22Rv1 (cell line): ENCODE measurements at regions not wholly inside any gene's neighbourhood (a gene's known extent, or its start where the extent isn't known, plus 50 kb on each side); places are given as distances from the start of the nearest gene placed in this dataset.

ENCODE experiments used
- ZFX ChIP-seq: fragments of 450-650 bp; IDR thresholded peaks from 2 replicates; pipeline ENCODE4 v1.6.1; 2017; ENCODE audit warnings: antibody characterized with exemption, borderline replicate concordance
- TF ChIP-seq, protein P1 (sequence below): fragments of 450-650 bp; IDR thresholded peaks from 2 replicates; pipeline ENCODE4 v1.5.1; 2017; ENCODE audit warnings: mild to moderate bottlenecking

GRCh38 chrX:122584981-122585380, 599.1 kb upstream of the GRIA3 start:
- TF ChIP-seq, protein P1, sequence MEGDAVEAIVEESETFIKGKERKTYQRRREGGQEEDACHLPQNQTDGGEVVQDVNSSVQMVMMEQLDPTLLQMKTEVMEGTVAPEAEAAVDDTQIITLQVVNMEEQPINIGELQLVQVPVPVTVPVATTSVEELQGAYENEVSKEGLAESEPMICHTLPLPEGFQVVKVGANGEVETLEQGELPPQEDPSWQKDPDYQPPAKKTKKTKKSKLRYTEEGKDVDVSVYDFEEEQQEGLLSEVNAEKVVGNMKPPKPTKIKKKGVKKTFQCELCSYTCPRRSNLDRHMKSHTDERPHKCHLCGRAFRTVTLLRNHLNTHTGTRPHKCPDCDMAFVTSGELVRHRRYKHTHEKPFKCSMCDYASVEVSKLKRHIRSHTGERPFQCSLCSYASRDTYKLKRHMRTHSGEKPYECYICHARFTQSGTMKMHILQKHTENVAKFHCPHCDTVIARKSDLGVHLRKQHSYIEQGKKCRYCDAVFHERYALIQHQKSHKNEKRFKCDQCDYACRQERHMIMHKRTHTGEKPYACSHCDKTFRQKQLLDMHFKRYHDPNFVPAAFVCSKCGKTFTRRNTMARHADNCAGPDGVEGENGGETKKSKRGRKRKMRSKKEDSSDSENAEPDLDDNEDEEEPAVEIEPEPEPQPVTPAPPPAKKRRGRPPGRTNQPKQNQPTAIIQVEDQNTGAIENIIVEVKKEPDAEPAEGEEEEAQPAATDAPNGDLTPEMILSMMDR: no peak
- no peak for TF ChIP-seq ZFX
